ENCODE measurements at regions not wholly inside any gene's neighbourhood (a gene's known extent, or its start where the extent isn't known, plus 50 kb on each side); places are given as distances from the start of the nearest gene placed in this dataset.

- TF ChIP-seq POLR2AphosphoS5 (IDR thresholded peaks at IDR 0.05; ENCODE audit: low read depth, low read length) (no peak), REST (IDR thresholded peaks at IDR 0.05; ENCODE audit: insufficient read depth in 1 of 2, low read depth in 2 of 2, low read length in 1 of 2) (no peak), CTCF (IDR thresholded peaks at IDR 0.05) (no peak), SIN3A (IDR thresholded peaks at IDR 0.05; ENCODE audit: borderline replicate concordance, insufficient read depth, low read depth, low read length) (no peak), TCF7L2 (IDR thresholded peaks at IDR 0.05; ENCODE audit: low read depth, low read length) (no peak)
These were observed 484.2 kb upstream of the PTPRD start for GRCh38 chr9:11097020-11097419.

Data from Panc1 (cell line).